A549 (cell line): ENCODE measurements at regions not wholly inside any gene's neighbourhood (a gene's known extent, or its start where the extent isn't known, plus 50 kb on each side); places are given as distances from the start of the nearest gene placed in this dataset.

Source experiments
- ATAC-seq, 2 experiments: fragments of 200-7000 bp in 1 of 2; fragments of >200 bp in 1 of 2; cut with Nextera tagmentation in 1 of 2; cut with Tn5 transposase in 1 of 2; 3 replicates each; pipeline versions ENCODE4 v1.8.0 to v1.9.1; 2018 to 2020; ENCODE audit warnings: mild to moderate bottlenecking in 1 of 2, moderate library complexity in 1 of 2
- CTCF ChIA-PET: fragments of 300-600 bp; sonication (Branson Sonifier 250); formaldehyde crosslinking; extraction: SDS; loops from one replicate; lab custom pipeline; 2021; ENCODE audit warnings: antibody characterized with exemption, inconsistent platforms; lab: Yijun Ruan, JAX
- POLR2A ChIA-PET: fragments of 350-600 bp; formaldehyde crosslinking; extraction: SDS; loops from one replicate; lab custom pipeline; 2021; ENCODE audit warnings: antibody characterized with exemption, inconsistent platforms; lab: Yijun Ruan, JAX
- DNase-seq, 2 experiments: peaks; one replicate each; pipeline versions ENCODE4 v3.0.0 to v3.0.0-alpha.2; 2011 to 2016; ENCODE audit warnings: low read depth in 1 of 2, low spot score in 1 of 2
- FAIRE-seq: peaks from 2 replicates; lab custom pipeline; 2011; peaks lifted over from hg19 to GRCh38; lab: Jason Lieb, UNC
- H3K27ac ChIP-seq, 2 experiments: fragments of >200 bp; sonication (Bioruptor Twin); formaldehyde crosslinking; 3 replicates each; pipeline ENCODE4 v1.5.1; 2016 to 2017
- H3K4me1 ChIP-seq: fragments of >200 bp; sonication (Bioruptor Twin); formaldehyde crosslinking; 3 replicates; pipeline ENCODE4 v1.6.1; 2016
- H3K4me2 ChIP-seq: fragments of >200 bp; sonication (Bioruptor Twin); formaldehyde crosslinking; 3 replicates; pipeline ENCODE4 v1.6.1; 2016
- H3K4me3 ChIP-seq: fragments of >200 bp; sonication (Bioruptor Twin); formaldehyde crosslinking; 3 replicates; pipeline ENCODE4 v1.5.1; 2016
- H3K9me3 ChIP-seq: fragments of >200 bp; sonication (Bioruptor Twin); formaldehyde crosslinking; 3 replicates; pipeline ENCODE4 v1.6.1; 2016
- CBX2 ChIP-seq: fragments of 200-600 bp; sonication (generic); IDR thresholded peaks from 2 replicates; pipeline ENCODE4 v1.6.1; 2016; ENCODE audit warnings: low read depth, mild to moderate bottlenecking, borderline replicate concordance
- CHD2 ChIP-seq: fragments of 150-350 bp; IDR thresholded peaks from 2 replicates; pipeline ENCODE4 v1.6.1; 2014; ENCODE audit warnings: low read length; ENCODE audit not compliant: partially characterized antibody
- CTCF ChIP-seq: fragments of >200 bp; sonication (Bioruptor Twin); formaldehyde crosslinking; IDR thresholded peaks from 3 replicates; pipeline ENCODE4 v1.5.1; 2016
- EHF ChIP-seq: fragments of 250-450 bp; sonication (Bioruptor Pico); IDR thresholded peaks from 2 replicates; pipeline ENCODE4 v1.5.0; 2020; ENCODE audit warnings: mild to moderate bottlenecking
- EP300 ChIP-seq, 2 experiments: fragments of >200 bp; sonication (Bioruptor Twin); formaldehyde crosslinking; IDR thresholded peaks; 2 replicates in 1 of 2; 3 replicates in 1 of 2; pipeline ENCODE4 v1.6.1; 2016 to 2017
- FOSL2 ChIP-seq, 2 experiments: fragments of 450-650 bp in 1 of 2; fragments of >200 bp in 1 of 2; sonication (Bioruptor Twin) in 1 of 2; formaldehyde crosslinking; IDR thresholded peaks; 2 replicates each; pipeline versions ENCODE4 v1.5.0 to v1.6.1; 2016 to 2020; ENCODE audit warnings: mild to moderate bottlenecking in 1 of 2, moderate library complexity in 1 of 2
- FOXS1 ChIP-seq: fragments of 250-450 bp; sonication (Bioruptor Pico); IDR thresholded peaks from 2 replicates; pipeline ENCODE4 v1.5.0; 2020; ENCODE audit warnings: mild to moderate bottlenecking, moderate library complexity
- HDAC2 ChIP-seq: fragments of 200-600 bp; sonication (generic); IDR thresholded peaks from 2 replicates; pipeline ENCODE4 v1.6.1; 2016
- MYC ChIP-seq: IDR thresholded peaks from 2 replicates; pipeline ENCODE4 v1.6.1; 2012; ENCODE audit warnings: mild to moderate bottlenecking, inconsistent platforms, low read length, improper control_type of control experiment, borderline replicate concordance
- NPAS2 ChIP-seq: fragments of 250-450 bp; sonication (Bioruptor Pico); IDR thresholded peaks from 2 replicates; pipeline ENCODE4 v1.8.0; 2022; ENCODE audit warnings: mild to moderate bottlenecking, moderate library complexity, borderline replicate concordance
- PHF8 ChIP-seq: fragments of 200-600 bp; sonication (generic); IDR thresholded peaks from 2 replicates; pipeline ENCODE4 v1.6.1; 2016; ENCODE audit warnings: low read depth, mild to moderate bottlenecking, antibody characterized with exemption, moderate library complexity, borderline replicate concordance
- POLR2A ChIP-seq: IDR thresholded peaks from 2 replicates; pipeline ENCODE4 v1.6.1; 2012; ENCODE audit warnings: mild to moderate bottlenecking, low read length
- POLR2AphosphoS2 ChIP-seq: conservative IDR thresholded peaks from 2 replicates; pipeline ENCODE4 v1.6.1; 2012; ENCODE audit warnings: low read length, improper control_type of control experiment, inconsistent platforms
- RAD21 ChIP-seq, 2 experiments: fragments of >200 bp in 1 of 2; sonication (Bioruptor Twin) in 1 of 2; formaldehyde crosslinking in 1 of 2; IDR thresholded peaks in 1 of 2; conservative IDR thresholded peaks in 1 of 2; 2 replicates in 1 of 2; 3 replicates in 1 of 2; pipeline ENCODE4 v1.6.1; 2012 to 2018; ENCODE audit warnings: inconsistent platforms in 1 of 2
- RCOR1 ChIP-seq: fragments of 150-350 bp; IDR thresholded peaks from 2 replicates; pipeline ENCODE4 v1.6.1; 2014; ENCODE audit warnings: antibody characterized with exemption, low read length, low read depth
- RFX5 ChIP-seq: fragments of 450-650 bp; IDR thresholded peaks from 2 replicates; pipeline ENCODE4 v1.7.1; 2014; ENCODE audit warnings: antibody characterized with exemption, mild to moderate bottlenecking, moderate library complexity
- SMC3 ChIP-seq: fragments of >200 bp; sonication (Bioruptor Twin); formaldehyde crosslinking; IDR thresholded peaks from 3 replicates; pipeline ENCODE4 v1.6.1; 2018; ENCODE audit warnings: inconsistent platforms
- SREBF2 ChIP-seq: fragments of 450-650 bp; IDR thresholded peaks from 2 replicates; pipeline ENCODE4 v1.6.1; 2014; ENCODE audit warnings: mild to moderate bottlenecking, moderate library complexity
- TFCP2L1 ChIP-seq: fragments of 250-450 bp; sonication (Bioruptor Pico); IDR thresholded peaks from 2 replicates; pipeline ENCODE4 v1.5.0; 2021; ENCODE audit warnings: mild to moderate bottlenecking
- TP53 ChIP-seq: fragments of 250-450 bp; sonication (Bioruptor Pico); IDR thresholded peaks from 2 replicates; pipeline ENCODE4 v1.5.0; 2021; ENCODE audit warnings: mild to moderate bottlenecking, moderate library complexity
- ZC3H11A ChIP-seq: fragments of 450-650 bp; IDR thresholded peaks from 2 replicates; pipeline ENCODE4 v1.6.1; 2014; ENCODE audit warnings: antibody characterized with exemption, mild to moderate bottlenecking
- ZSCAN20 ChIP-seq: fragments of 250-450 bp; sonication (Bioruptor Pico); IDR thresholded peaks from 2 replicates; pipeline ENCODE4 v1.8.0; 2022; ENCODE audit warnings: mild to moderate bottlenecking, moderate library complexity
- WGBS: methylation state at CpG from one replicate; pipeline ENCODE4 v1.1.6; 2017; ENCODE audit errors: missing lambda C conversion rate; 5-methylcytosine and 5-hydroxymethylcytosine counted together
- TF ChIP-seq, protein P1 (sequence below): fragments of 450-650 bp; IDR thresholded peaks from 2 replicates; pipeline ENCODE4 v1.6.1; 2014; ENCODE audit warnings: antibody characterized with exemption
- TF ChIP-seq, protein P2 (sequence below): fragments of 250-450 bp; sonication (Bioruptor Pico); IDR thresholded peaks from 2 replicates; pipeline ENCODE4 v1.5.0; 2020; ENCODE audit warnings: low read depth, mild to moderate bottlenecking, moderate library complexity

DNA sequence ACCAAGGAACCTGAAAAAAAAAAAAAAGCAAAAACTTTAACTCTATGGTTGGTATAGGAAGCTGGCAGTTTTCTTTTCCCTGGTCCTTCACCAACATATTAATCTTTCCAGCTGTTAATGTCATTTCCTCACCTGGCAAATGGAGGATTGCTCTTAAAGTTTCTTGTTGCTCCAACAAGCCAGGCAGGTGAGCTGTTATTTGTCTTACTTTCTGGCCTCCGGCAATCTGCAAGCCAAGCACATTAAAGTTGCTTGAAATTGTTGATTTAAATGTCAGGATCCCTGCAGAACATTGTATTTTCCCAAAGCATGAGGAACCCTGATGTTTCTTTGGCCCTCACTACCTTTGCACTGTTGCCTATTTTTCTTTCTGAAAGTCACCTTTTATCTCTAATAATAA is 664.9 kb downstream of the METTL4 start:
- Histone ChIP-seq H3K9me3 (no peaks in the 10 kb centered on the region), H3K4me3 (no peak overlapping the region)
- WGBS: 15% methylated on average over 1 of the region's 1 CpG
- ChIA-PET POLR2A (no interaction called here), CTCF (no interaction called here)
- DNase-seq: no peak
- TF ChIP-seq, protein P1, sequence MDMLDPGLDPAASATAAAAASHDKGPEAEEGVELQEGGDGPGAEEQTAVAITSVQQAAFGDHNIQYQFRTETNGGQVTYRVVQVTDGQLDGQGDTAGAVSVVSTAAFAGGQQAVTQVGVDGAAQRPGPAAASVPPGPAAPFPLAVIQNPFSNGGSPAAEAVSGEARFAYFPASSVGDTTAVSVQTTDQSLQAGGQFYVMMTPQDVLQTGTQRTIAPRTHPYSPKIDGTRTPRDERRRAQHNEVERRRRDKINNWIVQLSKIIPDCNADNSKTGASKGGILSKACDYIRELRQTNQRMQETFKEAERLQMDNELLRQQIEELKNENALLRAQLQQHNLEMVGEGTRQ: no peak
- TF ChIP-seq POLR2AphosphoS2 (no peak), CHD2 (no peak), POLR2A (no peak), SMC3 (no peak), TFCP2L1 (CRISPR knock-in tag) (no peak), HDAC2 (no peak)
- TF ChIP-seq, all 56 proteins: peak for 0
- no peak overlapping the region for H3K27ac ChIP-seq
- FAIRE-seq (no peak), ATAC-seq (no peak)
- no peak overlapping the region for H3K4me2 ChIP-seq
- H3K4me1 ChIP-seq: no peaks in the 10 kb centered on the region

DNA sequence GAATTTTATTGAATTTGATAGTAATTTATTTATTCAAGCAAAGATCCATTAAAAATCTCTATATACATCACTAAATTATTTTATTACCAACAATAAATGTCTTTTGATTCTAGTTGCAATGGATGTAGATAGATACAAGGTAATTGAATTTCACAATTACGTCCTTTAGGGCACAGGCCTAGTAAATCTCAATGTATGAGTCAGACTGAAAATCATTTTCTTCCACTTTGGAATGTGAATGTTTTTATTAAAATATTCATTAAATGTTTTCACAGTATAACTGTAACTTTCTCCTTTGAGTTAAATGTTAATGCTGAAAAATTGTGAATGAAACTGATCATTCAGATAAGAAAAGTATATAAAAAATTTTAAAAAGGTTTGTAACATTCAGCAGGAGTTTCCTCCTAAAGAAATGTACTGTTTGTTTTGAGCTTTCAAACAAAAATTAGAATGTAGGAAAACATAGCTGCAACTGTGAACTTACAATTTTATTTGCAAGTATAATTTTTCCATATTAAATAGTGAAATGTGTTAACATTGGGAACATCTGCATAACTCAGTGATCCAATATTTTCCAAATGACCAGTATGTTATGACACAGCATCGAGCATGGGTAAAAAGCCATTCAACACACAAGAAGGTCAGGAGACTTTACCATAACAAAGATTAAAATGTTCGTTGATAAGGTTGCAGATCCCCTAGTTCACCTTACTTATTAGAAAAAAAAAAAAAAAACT is 663.7 kb downstream of the METTL4 start:
- H3K4me2 ChIP-seq: no peak overlapping the region
- no peak for TF ChIP-seq PHF8
- TF ChIP-seq ZC3H11A: no peak
- TF ChIP-seq RCOR1: no peak
- TF ChIP-seq EP300 (IDR thresholded peaks at IDR 0.05): no peak
- no peak for TF ChIP-seq FOXS1 (CRISPR knock-in tag)
- no peak for TF ChIP-seq SREBF2
- TF ChIP-seq NPAS2: no peak
- no peak for TF ChIP-seq CBX2
- no peak for TF ChIP-seq FOSL2 (IDR thresholded peaks at IDR 0.05)
- TF ChIP-seq FOSL2 (CRISPR knock-in tag; IDR thresholded peaks at IDR 0.05): no peak
- no peak for TF ChIP-seq MYC
- no peak for TF ChIP-seq ZSCAN20 (CRISPR knock-in tag)
- TF ChIP-seq RFX5: no peak
- TF ChIP-seq, protein P2, sequence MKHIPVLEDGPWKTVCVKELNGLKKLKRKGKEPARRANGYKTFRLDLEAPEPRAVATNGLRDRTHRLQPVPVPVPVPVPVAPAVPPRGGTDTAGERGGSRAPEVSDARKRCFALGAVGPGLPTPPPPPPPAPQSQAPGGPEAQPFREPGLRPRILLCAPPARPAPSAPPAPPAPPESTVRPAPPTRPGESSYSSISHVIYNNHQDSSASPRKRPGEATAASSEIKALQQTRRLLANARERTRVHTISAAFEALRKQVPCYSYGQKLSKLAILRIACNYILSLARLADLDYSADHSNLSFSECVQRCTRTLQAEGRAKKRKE: no peak
- TF ChIP-seq, protein P1: no peak
- no peak for TF ChIP-seq CHD2
- TF ChIP-seq TP53 (CRISPR knock-in tag): no peak
- ChIA-PET POLR2A (no interaction called here), CTCF (no interaction called here)
- no peak for ATAC-seq
- no peak overlapping the region for H3K4me3 ChIP-seq
- H3K4me1 ChIP-seq: no peaks in the 10 kb centered on the region
- H3K9me3 ChIP-seq: no peaks in the 10 kb centered on the region
- no peak overlapping the region for H3K27ac ChIP-seq
- WGBS: 6% methylated on average over 3 of the region's 3 CpGs
- FAIRE-seq: no peak
- DNase-seq: no peak

DNA sequence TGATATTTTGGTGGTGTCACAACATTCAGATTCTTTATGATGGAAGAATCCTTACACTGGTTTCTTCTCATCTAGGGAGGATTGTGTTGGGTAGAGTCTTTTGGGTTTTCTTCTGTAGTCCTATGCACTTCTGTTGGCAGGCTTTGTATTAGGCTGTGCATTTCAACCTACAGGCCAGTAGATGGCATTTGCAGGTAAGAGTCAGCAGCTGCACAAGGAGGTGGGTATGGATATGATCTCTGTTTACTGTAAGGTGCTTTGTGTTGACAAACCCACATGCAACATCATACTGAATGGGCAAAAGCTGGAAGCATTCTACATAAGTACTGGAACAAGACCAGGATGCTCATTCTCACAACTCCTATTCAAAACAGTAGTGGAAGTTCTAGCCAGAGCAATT is 656.8 kb downstream of the METTL4 start:
- DNase-seq: peak; percentile 0 to 38

More for the DNA sequence above, 656.8 kb downstream of the METTL4 start:
- Histone ChIP-seq H3K9me3 (no peaks in the 10 kb centered on the region), H3K27ac (no peak overlapping the region)
- no peak for FAIRE-seq
- CTCF ChIA-PET: interaction anchor here (1.0 kb wide), 1 partner anchor 9 kb away, joined by 3 read pairs; no protein-coding TSS in a partner anchor
- TF ChIP-seq CTCF (0 out of 3 replicates have a peak, but pooled peaks have one; percentile 9), RAD21 (conservative IDR thresholded peaks at IDR 0.05 in 1 of 2, IDR thresholded peaks at IDR 0.05 in 1 of 2) (peak in 1 of 2 experiments; percentile 25; a peak in 3 of 5 replicates), EHF (CRISPR knock-in tag) (no peak)
- TF ChIP-seq, all 56 proteins: peak for 2
- POLR2A ChIA-PET: no interaction called here
- H3K4me3 ChIP-seq: no peak overlapping the region
- no peak overlapping the region for H3K4me2 ChIP-seq
- peak in 1 of 2 experiments; percentile 49; a peak in 2 of 6 replicates for ATAC-seq
- H3K4me1 ChIP-seq: no peaks in the 10 kb centered on the region
